ENCODE measurements at regions not wholly inside any gene's neighbourhood (a gene's known extent, or its start where the extent isn't known, plus 50 kb on each side); places are given as distances from the start of the nearest gene placed in this dataset.
A peak's percentile ranks its signal among the peaks of the same experiment; 100 is the strongest.

DNA sequence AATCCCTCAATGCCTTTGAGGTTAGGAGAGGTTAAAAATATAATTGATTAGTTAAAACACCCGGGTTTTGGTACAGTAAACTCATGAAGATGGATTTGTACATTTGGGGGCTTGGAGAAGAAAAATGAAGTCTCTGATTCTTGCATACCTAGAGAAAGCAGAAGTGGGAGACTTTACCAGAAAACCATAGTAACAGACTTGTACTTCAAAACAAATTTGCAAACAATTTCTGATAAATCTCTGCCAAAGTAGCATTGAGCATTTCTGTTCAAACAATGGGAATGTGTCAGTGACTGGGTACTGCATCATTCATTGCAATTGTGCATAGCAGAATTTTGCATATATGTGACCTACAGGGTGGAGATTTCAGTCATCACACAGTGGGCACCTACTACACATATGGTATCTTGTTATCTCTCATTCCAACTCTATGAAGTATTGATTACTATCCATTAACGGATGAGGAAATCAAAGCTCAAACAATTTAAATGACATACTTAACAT, 256.9 kb downstream of the PLK2 start:
- no peak overlapping the region for H2AFZ ChIP-seq (ENCODE audit: low read depth)
- ChIA-PET POLR2A (no interaction called here), CTCF (interaction anchor here (1.6 kb wide), 1 partner anchor 424 kb away, joined by 8 read pairs; no protein-coding TSS in a partner anchor)
- DNase-seq = no peak
- no peak for TF ChIP-seq POLR2AphosphoS5 (IDR thresholded peaks at IDR 0.05; ENCODE audit: low read depth, low read length)
- TF ChIP-seq RFX5 (IDR thresholded peaks at IDR 0.05; ENCODE audit: low read length) = no peak
- no peak for TF ChIP-seq ELF1 (IDR thresholded peaks at IDR 0.05)
- TF ChIP-seq IRF3 (IDR thresholded peaks at IDR 0.05; ENCODE audit: low read depth, low read length) = no peak
- TF ChIP-seq, protein P1, sequence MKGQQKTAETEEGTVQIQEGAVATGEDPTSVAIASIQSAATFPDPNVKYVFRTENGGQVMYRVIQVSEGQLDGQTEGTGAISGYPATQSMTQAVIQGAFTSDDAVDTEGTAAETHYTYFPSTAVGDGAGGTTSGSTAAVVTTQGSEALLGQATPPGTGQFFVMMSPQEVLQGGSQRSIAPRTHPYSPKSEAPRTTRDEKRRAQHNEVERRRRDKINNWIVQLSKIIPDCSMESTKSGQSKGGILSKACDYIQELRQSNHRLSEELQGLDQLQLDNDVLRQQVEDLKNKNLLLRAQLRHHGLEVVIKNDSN (IDR thresholded peaks at IDR 0.05; ENCODE audit: borderline replicate concordance, low read depth) = no peak
- H3K27ac ChIP-seq (ENCODE audit: low read depth in 2 of 2, low read length in 1 of 2) = no peak overlapping the region
- H3K9me2 ChIP-seq = no peaks in the 10 kb centered on the region
- H3K4me2 ChIP-seq = no peak overlapping the region
- no peak overlapping the region for H3K9ac ChIP-seq
- H4K20me1 ChIP-seq (ENCODE audit: insufficient read depth) = no peaks in the 10 kb centered on the region
- no peaks in the 10 kb centered on the region for H3K36me3 ChIP-seq (replicated peaks in 1 of 2; ENCODE audit: control insufficient read depth in 1 of 2, insufficient read depth in 2 of 2, low read length in 1 of 2)
- H3K9me3 ChIP-seq = no peaks in the 10 kb centered on the region
- H3K4me1 ChIP-seq (ENCODE audit: control insufficient read depth in 1 of 2, insufficient read depth in 2 of 2, low read depth in 1 of 2, low read length in 1 of 2) = no peaks in the 10 kb centered on the region; a peak in 2 of 4 replicates
- no peaks in the 10 kb centered on the region for H3K27me3 ChIP-seq (ENCODE audit: insufficient read depth)
- no peaks in the 10 kb centered on the region for H3K79me2 ChIP-seq (ENCODE audit: insufficient read depth)
- peaks cover 3% of the 10 kb centered on the region for H3F3A ChIP-seq (replicated peaks; ENCODE audit: insufficient read depth)
- 78% methylated on average over 2 of the region's 2 CpGs for WGBS (ENCODE audit: low lambda C conversion rate)
- H3K4me3 ChIP-seq (ENCODE audit: low read depth in 2 of 2, low read length in 1 of 2) = no peak overlapping the region

DNA sequence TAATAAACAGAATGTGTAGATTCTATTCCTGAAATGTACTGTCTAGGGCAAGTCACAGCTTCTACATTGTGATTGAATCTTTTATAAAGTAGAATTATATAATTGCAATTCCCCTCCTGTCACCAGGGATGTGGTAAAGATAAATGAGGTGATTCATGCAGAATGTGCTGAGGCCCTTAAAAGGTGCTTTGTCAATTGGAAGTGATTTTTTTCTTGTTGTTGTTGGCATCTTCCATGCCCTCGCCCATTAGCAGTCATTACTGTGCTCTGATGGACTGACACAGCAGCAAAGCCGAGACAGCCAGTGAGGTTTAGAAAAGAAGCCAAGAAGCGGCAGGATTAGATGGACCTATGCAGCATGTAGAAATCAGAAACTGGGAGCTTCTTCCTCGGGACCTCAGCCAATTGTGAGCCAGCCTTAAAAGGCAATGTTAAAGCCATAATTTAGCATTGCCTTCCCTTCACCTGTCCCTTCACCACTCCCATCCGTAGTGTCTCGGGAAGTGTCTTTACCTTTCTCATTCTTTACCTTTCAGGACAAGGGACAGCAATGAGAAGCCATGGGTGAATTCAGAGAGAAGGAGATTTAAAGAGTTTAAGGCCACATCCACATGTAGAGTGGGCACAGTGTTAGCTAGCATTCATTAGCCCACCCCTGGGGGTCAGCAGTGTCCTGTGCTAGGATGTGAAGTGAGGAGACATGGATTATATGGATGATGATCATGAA, 257.8 kb downstream of the PLK2 start:
- Histone ChIP-seq H3K4me2 (no peak overlapping the region), H3K79me2 (ENCODE audit: insufficient read depth) (no peaks in the 10 kb centered on the region), H3K9ac (no peak overlapping the region), H3K4me3 (ENCODE audit: low read depth in 2 of 2, low read length in 1 of 2) (no peak overlapping the region), H3K9me3 (no peaks in the 10 kb centered on the region), H3F3A (replicated peaks; ENCODE audit: insufficient read depth) (peaks cover 3% of the 10 kb centered on the region), H3K9me2 (no peaks in the 10 kb centered on the region), H3K27me3 (ENCODE audit: insufficient read depth) (no peaks in the 10 kb centered on the region), H3K27ac (ENCODE audit: low read depth in 2 of 2, low read length in 1 of 2) (no peak overlapping the region), H3K36me3 (replicated peaks in 1 of 2; ENCODE audit: control insufficient read depth in 1 of 2, insufficient read depth in 2 of 2, low read length in 1 of 2) (no peaks in the 10 kb centered on the region), H4K20me1 (ENCODE audit: insufficient read depth) (no peaks in the 10 kb centered on the region), H3K4me1 (ENCODE audit: control insufficient read depth in 1 of 2, insufficient read depth in 2 of 2, low read depth in 1 of 2, low read length in 1 of 2) (no peaks in the 10 kb centered on the region; a peak in 1 of 4 replicates), H2AFZ (ENCODE audit: low read depth) (no peak overlapping the region)
- TF ChIP-seq, protein P2, sequence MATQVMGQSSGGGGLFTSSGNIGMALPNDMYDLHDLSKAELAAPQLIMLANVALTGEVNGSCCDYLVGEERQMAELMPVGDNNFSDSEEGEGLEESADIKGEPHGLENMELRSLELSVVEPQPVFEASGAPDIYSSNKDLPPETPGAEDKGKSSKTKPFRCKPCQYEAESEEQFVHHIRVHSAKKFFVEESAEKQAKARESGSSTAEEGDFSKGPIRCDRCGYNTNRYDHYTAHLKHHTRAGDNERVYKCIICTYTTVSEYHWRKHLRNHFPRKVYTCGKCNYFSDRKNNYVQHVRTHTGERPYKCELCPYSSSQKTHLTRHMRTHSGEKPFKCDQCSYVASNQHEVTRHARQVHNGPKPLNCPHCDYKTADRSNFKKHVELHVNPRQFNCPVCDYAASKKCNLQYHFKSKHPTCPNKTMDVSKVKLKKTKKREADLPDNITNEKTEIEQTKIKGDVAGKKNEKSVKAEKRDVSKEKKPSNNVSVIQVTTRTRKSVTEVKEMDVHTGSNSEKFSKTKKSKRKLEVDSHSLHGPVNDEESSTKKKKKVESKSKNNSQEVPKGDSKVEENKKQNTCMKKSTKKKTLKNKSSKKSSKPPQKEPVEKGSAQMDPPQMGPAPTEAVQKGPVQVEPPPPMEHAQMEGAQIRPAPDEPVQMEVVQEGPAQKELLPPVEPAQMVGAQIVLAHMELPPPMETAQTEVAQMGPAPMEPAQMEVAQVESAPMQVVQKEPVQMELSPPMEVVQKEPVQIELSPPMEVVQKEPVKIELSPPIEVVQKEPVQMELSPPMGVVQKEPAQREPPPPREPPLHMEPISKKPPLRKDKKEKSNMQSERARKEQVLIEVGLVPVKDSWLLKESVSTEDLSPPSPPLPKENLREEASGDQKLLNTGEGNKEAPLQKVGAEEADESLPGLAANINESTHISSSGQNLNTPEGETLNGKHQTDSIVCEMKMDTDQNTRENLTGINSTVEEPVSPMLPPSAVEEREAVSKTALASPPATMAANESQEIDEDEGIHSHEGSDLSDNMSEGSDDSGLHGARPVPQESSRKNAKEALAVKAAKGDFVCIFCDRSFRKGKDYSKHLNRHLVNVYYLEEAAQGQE (IDR thresholded peaks at IDR 0.05; ENCODE audit: low read depth, low read length) = peak; percentile 57; the same call in 1 of the 2 replicates
- 0 out of 2 replicates have a peak, but pooled peaks have one; percentile 8 for TF ChIP-seq PBX3 (IDR thresholded peaks at IDR 0.05)
- TF ChIP-seq NFIC (IDR thresholded peaks at IDR 0.05; ENCODE audit: borderline replicate concordance) = no peak
- 89% methylated on average over 6 of the region's 6 CpGs for WGBS (ENCODE audit: low lambda C conversion rate)
- ChIA-PET POLR2A (no interaction called here), CTCF (no interaction called here)
- no peak for DNase-seq
